Esophagus (tissue), 2 donors: ENCODE measurements at regions not wholly inside any gene's neighbourhood (a gene's known extent, or its start where the extent isn't known, plus 50 kb on each side); places are given as distances from the start of the nearest gene placed in this dataset.

Experiments used
- H3K27ac ChIP-seq, 2 donors: one replicate each; pipeline ENCODE4 v1.5.1; 2013; ENCODE audit warnings: low read depth in 2 of 2, mild to moderate bottlenecking in 2 of 2, inconsistent platforms in 1 of 2, low read length in 1 of 2, moderate library complexity in 1 of 2
- H3K27me3 ChIP-seq, 2 donors: one replicate each; pipeline ENCODE4 v1.6.1; 2013; ENCODE audit warnings: low read length in 2 of 2, control low read depth in 1 of 2, mild to moderate bottlenecking in 1 of 2; ENCODE audit not compliant: insufficient read depth in 2 of 2, control insufficient read depth in 1 of 2
- H3K36me3 ChIP-seq, 2 donors: one replicate each; pipeline ENCODE4 v1.6.1; 2013; ENCODE audit warnings: low read length in 1 of 2; ENCODE audit not compliant: control insufficient read depth in 2 of 2, insufficient read depth in 2 of 2
- H3K4me1 ChIP-seq, 2 donors: one replicate each; pipeline ENCODE4 v1.6.1; 2013; ENCODE audit warnings: low read length in 1 of 2; ENCODE audit not compliant: control insufficient read depth in 2 of 2, insufficient read depth in 2 of 2
- H3K4me3 ChIP-seq, 2 donors: one replicate each; pipeline ENCODE4 v1.5.1; 2013; ENCODE audit warnings: low read length in 2 of 2, mild to moderate bottlenecking in 2 of 2, low read depth in 1 of 2, moderate library complexity in 1 of 2
- H3K9me3 ChIP-seq, 2 donors: one replicate each; pipeline ENCODE4 v1.6.1; 2013; ENCODE audit warnings: mild to moderate bottlenecking in 2 of 2, low read depth in 1 of 2, low read length in 1 of 2, moderate library complexity in 1 of 2; ENCODE audit not compliant: control insufficient read depth in 2 of 2, insufficient read depth in 1 of 2
- WGBS, 2 donors: extraction: QIAGEN DNeasy Blood & Tissue Kit; methylation state at CpG; one replicate each; pipeline ENCODE4 v1.1.7; 2013; 5-methylcytosine and 5-hydroxymethylcytosine counted together
- donor health status: healthy with polysubstance abuse.
- donor health status: Bipolar disorder and iron deficiency.

DNA sequence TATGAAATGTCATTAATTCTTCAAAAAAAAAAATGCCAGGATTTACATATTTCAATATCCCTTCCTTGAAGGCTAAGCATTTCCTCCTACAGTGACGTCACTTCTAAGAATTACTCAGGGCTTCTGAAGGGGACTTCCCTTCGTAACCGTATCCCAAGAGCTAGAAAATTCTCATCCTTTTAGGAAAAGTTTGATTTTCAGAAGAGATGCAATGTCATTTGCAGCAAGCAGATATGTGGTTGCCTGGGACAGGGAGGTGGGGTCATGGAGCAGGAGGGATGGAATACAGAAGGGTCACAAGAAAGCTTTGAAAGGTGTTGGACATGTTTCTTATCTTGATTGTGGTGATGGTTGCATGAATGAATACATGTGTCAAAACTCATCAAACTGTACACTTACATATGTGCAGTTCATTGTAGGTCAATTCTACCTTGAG lies 97.0 kb upstream of the ATL2 start:
- no peaks in the 10 kb centered on the region for H3K4me1 ChIP-seq
- H3K36me3 ChIP-seq, result no peaks in the 10 kb centered on the region
- H3K27ac ChIP-seq, result no peak overlapping the region
- H3K4me3 ChIP-seq, result no peak overlapping the region
- H3K27me3 ChIP-seq, result no peaks in the 10 kb centered on the region
- H3K9me3 ChIP-seq, result no peaks in the 10 kb centered on the region
- WGBS, 2 donors, result 68 to 69% methylated on average over 3 of the region's 3 CpGs

DNA sequence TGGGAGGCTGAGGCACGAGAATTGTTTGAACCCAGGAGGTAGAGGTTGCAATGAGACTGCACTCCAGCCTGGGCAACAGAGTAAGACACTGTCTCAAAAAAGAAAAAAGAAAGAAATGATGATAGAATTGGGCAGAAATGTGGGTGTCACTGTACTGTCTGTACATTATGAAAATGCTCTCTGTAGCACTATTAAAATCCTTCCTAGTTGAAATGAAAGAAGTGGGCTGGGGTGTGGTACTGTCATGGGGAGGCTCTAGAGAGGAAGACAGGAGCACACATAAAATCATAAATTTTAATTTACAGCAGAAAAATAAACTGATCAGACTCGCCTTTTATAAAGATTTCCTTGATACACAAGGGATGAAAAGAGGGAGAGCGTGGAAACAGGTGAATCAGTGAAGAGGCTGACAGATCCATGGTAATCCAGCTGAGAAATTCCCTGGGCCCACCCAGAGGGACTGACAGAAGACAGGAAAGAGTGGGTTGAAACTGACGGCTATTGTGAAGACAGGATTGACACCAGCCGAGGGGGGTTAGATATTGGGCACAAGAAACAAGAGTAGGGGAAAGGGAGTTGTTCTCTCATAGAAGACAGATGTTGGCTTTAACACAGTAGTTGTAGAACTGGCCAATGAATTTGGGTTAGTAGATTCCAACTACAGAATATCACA lies 96.4 kb upstream of the ATL2 start:
- Histone ChIP-seq H3K9me3 (no peaks in the 10 kb centered on the region), H3K4me3 (no peak overlapping the region), H3K4me1 (no peaks in the 10 kb centered on the region), H3K27me3 (no peaks in the 10 kb centered on the region), H3K36me3 (no peaks in the 10 kb centered on the region), H3K27ac (no peak overlapping the region)
- 83 to 86% methylated on average over 5 of the region's 5 CpGs for WGBS, 2 donors

DNA sequence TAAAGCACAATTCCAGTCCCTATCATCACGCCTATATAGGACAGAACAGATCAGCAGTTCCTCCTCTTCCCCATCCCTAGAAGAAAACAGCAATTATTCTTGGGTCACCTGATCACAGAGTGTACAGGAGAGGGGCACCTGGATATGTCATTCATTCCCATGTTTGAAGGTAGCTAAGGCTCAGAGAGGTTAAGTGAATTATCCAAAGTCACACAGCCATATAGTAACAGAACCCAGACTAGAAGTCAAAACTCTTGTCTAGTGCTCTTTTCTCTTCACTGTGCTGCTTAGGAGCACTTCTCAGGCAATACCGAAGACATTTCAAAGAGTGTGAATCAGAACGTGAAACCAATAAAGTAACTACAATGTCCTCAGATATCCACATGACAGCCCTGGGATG lies 93.0 kb upstream of the ATL2 start:
- no peaks in the 10 kb centered on the region for H3K9me3 ChIP-seq
- H3K4me1 ChIP-seq, result no peaks in the 10 kb centered on the region
- no peaks in the 10 kb centered on the region for H3K27me3 ChIP-seq
- H3K36me3 ChIP-seq, result no peaks in the 10 kb centered on the region
- H3K27ac ChIP-seq, result no peak overlapping the region
- H3K4me3 ChIP-seq, result no peak overlapping the region
- 85 to 89% methylated on average over 3 of the region's 3 CpGs for WGBS, 2 donors

DNA sequence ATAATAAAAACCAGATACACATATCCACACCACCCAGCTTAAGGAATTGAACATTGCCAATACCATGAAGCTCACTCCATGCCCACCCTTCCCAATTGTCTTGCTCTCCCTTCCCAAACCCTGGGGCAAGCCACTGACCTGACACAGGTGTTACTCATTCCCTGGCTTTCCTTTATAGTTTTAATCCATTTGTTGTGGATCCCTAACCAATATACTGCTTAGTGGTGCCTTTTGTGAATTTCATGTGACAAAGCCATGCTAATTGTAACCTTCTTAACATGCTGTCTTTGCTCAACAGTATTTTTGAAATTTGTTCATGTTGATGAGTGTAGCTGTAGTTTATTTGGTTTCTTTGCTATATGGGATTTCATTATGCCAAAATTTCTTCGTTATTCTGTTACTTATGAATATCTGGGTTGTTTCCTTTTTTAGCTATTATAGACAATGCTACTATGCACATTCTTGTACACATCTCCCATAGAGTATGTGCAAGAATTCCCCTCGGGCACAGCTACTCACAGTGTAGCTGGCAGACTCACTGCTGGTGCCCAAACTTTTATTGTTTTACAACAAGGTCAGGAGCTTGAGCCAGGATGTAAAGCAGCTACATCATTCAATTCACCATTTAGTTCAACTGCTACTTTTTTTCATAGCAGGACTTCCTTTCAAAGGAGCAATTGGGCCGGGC lies 90.8 kb upstream of the ATL2 start:
- Histone ChIP-seq H3K27me3 (no peaks in the 10 kb centered on the region), H3K4me1 (peaks cover 0 to 3% of the 10 kb centered on the region in 2 donors), H3K9me3 (no peaks in the 10 kb centered on the region), H3K4me3 (no peak overlapping the region), H3K36me3 (no peaks in the 10 kb centered on the region), H3K27ac (peak overlapping the region; percentile 15 to 66)
- WGBS, 2 donors, result 28 to 36% methylated on average over 3 of the region's 3 CpGs

DNA sequence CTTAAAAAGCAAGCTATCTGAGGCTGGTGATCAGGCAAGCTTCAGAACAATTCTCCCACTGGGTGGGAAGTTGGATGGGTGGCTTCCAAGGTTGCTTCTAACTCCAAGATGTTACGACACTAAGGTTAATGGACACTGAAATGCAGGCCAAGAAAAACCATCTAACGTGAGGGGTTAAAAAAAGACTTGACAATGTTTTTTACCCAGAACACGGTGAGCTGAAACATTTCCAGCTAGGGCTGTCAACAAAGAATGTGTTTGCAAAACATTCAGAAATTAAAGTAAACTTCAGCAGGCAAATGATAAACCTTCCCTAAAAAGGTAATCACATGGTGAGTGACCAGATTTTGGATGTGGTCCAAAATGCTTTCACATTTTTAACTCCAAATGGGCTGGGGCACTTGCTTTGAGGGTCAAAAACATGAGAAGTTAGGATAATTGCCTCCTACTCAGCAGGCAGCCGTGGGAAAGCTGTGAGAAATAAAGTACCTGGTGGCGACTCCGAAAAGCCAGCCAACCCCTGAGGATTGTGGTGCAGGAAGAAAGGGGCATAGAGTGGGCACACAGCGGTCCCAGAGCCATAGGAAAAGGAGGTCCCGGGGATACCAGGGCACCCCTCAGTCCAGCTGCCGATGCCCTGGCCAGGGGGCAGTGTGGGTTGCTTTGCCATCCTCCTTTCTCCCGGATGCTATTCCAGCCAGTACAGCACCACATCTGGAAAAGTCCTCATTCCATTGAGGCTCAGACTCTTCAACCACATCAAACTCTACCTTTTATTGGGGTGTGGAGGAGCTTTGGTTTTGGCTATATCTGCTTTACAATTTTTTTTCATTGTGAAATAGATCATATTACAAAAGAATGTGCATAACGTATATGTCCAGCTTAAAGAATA lies 90.0 kb upstream of the ATL2 start:
- H3K9me3 ChIP-seq, result no peaks in the 10 kb centered on the region
- peak overlapping the region; percentile 32 to 66 for H3K27ac ChIP-seq
- 63 to 65% methylated on average over 11 of the region's 11 CpGs for WGBS, 2 donors
- H3K4me3 ChIP-seq, result no peak overlapping the region
- peaks cover 0 to 4% of the 10 kb centered on the region in 2 donors for H3K4me1 ChIP-seq
- no peaks in the 10 kb centered on the region for H3K36me3 ChIP-seq
- no peaks in the 10 kb centered on the region for H3K27me3 ChIP-seq

DNA sequence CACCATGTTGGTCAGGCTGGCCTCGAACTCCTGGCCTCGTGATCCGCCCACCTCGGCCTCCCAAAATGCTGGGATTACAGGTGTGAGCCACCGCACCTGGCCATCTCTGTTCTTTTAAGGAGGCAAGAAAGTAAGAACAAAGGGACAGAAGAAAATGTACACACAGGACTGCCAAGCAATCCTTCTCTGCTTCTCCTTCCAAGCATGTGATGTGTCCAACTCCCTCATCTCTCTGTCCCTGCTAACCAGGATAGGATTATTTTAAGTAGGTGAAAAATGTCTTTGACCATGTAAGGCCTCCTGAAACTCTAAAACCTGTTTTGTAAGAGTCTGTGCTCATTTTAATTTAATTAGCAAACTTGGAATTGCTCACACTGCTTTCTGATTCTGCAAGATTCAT lies 89.3 kb upstream of the ATL2 start:
- H3K4me3 ChIP-seq, result no peak overlapping the region
- H3K27me3 ChIP-seq, result no peaks in the 10 kb centered on the region
- peaks cover 0 to 5% of the 10 kb centered on the region in 2 donors for H3K4me1 ChIP-seq
- WGBS, 2 donors, result 85 to 92% methylated on average over 5 of the region's 5 CpGs
- no peak overlapping the region for H3K27ac ChIP-seq
- H3K9me3 ChIP-seq, result no peaks in the 10 kb centered on the region
- no peaks in the 10 kb centered on the region for H3K36me3 ChIP-seq

DNA sequence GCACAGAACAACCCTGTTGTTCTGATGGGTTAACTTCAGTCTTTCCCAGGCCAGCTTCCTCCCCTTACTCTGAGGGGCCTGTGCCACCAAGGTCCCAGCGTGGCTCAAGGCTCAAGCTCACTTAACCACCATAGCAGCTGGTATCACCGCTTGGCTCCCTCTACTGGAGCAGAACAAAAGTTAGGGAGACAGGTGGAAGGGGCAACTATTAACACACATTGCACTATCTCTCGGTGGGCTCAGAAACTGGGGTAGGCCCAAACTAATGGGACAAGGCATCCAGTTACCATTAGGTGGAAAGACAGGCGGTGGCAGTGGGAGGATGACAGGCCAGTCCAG lies 88.7 kb upstream of the ATL2 start:
- Histone ChIP-seq H3K36me3 (no peaks in the 10 kb centered on the region), H3K9me3 (no peaks in the 10 kb centered on the region), H3K27ac (peak overlapping the region in 1 of 2 donors; percentile 82), H3K4me3 (no peak overlapping the region), H3K4me1 (peaks cover 0 to 5% of the 10 kb centered on the region in 2 donors), H3K27me3 (no peaks in the 10 kb centered on the region)
- 67 to 68% methylated on average over 4 of the region's 4 CpGs for WGBS, 2 donors

DNA sequence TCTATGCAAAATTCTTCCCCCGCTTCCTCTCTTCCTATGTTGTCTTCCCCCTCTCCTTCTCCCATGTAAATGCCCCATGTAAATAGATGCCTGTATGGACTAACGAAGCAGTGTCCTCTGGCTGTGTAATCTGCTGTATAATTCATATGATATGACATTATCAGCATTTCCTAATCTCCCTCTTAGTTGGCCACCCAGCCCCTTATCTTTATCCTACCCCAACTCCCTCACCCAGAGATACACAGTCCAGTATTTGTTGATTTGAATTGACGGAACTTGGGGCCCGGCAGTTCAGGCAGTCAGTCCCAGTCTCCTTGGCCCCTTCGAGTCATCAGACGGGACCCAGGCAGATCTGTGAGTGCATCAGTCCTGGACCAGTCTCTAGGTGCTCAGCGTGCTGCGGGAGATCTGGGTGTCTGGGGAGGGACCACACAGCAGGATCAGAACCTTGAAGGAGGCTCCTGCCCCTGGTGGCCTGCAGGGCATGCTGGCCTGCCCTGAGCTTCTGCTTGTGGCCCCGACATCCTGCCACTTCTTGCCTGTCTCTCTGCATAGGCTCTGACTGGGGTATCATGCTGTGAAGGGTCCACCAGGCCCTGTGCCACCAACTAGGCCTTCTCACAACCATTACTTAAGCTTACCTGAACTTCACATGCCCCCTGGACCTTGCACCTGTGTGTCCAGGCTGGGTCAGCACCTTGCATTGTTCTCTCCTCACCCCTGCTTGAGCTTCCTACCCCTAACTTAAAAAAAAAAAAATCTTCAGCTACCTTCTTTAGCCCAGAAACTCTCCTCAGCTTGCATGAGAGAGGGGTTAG lies 88.1 kb upstream of the ATL2 start:
- Histone ChIP-seq H3K4me1 (peaks cover 0 to 5% of the 10 kb centered on the region in 2 donors), H3K27ac (peak overlapping the region in 1 of 2 donors; percentile 82), H3K27me3 (no peaks in the 10 kb centered on the region), H3K36me3 (no peaks in the 10 kb centered on the region), H3K9me3 (no peaks in the 10 kb centered on the region), H3K4me3 (no peak overlapping the region)
- 87 to 94% methylated on average over 9 of the region's 9 CpGs for WGBS, 2 donors

DNA sequence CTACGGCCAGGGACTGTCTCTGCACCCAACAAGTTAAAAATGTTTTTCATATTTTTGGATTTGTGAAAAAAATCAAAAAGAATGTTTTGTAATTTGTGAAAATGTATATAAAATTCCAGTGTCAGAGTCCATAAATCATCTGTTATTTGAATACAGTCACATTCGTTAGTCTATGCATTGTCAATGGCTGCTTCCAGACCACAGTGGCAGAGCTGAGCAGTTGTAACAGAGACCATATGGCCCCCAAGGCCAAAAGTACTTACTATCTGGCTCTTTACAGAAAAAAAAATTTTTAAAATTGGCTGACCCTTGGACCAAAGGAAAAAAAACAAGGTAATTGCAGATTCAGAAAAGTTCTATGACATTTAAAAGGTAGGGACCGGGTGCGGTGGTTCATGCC lies 86.7 kb upstream of the ATL2 start:
- WGBS, 2 donors, result 85 to 87% methylated on average over 4 of the region's 4 CpGs
- peak overlapping the region; percentile 38 to 57 for H3K27ac ChIP-seq

More for the DNA sequence above, 86.7 kb upstream of the ATL2 start:
- no peak overlapping the region for H3K4me3 ChIP-seq
- H3K27me3 ChIP-seq, result no peaks in the 10 kb centered on the region
- H3K36me3 ChIP-seq, result no peaks in the 10 kb centered on the region
- H3K4me1 ChIP-seq, result peaks cover 0 to 5% of the 10 kb centered on the region in 2 donors
- no peaks in the 10 kb centered on the region for H3K9me3 ChIP-seq
